Upper lobe of left lung (tissue), 4 donors: ENCODE measurements at regions not wholly inside any gene's neighbourhood (a gene's known extent, or its start where the extent isn't known, plus 50 kb on each side); places are given as distances from the start of the nearest gene placed in this dataset.

Source experiments
- POLR2A ChIP-seq, 4 donors: fragments of 450-650 bp; IDR thresholded peaks; one replicate each; pipeline ENCODE4 v1.5.1; 2016 to 2017; ENCODE audit warnings: antibody characterized with exemption in 4 of 4, mild to moderate bottlenecking in 2 of 4
- TF ChIP-seq, protein P1 (sequence below), 6 experiments: fragments of 450-650 bp in 4 of 6; fragments of 200-600 bp in 2 of 6; sonication (generic) in 2 of 6; IDR thresholded peaks; one replicate each; pipeline ENCODE4 v1.5.1; 2016 to 2019; ENCODE audit warnings: antibody characterized with exemption in 6 of 6

DNA sequence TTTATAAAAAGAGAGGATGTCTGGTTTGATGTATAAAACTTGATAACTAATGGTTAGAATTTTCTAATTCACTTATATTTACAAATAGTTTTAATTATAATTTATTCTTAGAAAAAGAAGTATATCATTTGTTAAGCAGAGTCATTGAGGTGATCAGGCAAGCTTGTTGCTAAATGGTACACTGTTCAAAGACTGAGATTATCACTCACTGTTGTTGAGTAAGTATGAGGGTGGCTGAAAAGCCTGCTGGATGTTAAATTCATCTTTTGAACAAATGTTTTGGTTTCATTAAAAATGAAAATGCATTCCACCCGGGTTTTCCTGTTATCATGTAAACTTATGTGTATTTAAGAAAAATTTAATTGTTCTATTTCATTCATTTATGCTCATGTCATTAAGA lies 451.8 kb downstream of the ADAMTS20 start:
- no peak for TF ChIP-seq POLR2A (IDR thresholded peaks at IDR 0.05)
- TF ChIP-seq, protein P1, sequence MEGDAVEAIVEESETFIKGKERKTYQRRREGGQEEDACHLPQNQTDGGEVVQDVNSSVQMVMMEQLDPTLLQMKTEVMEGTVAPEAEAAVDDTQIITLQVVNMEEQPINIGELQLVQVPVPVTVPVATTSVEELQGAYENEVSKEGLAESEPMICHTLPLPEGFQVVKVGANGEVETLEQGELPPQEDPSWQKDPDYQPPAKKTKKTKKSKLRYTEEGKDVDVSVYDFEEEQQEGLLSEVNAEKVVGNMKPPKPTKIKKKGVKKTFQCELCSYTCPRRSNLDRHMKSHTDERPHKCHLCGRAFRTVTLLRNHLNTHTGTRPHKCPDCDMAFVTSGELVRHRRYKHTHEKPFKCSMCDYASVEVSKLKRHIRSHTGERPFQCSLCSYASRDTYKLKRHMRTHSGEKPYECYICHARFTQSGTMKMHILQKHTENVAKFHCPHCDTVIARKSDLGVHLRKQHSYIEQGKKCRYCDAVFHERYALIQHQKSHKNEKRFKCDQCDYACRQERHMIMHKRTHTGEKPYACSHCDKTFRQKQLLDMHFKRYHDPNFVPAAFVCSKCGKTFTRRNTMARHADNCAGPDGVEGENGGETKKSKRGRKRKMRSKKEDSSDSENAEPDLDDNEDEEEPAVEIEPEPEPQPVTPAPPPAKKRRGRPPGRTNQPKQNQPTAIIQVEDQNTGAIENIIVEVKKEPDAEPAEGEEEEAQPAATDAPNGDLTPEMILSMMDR (IDR thresholded peaks at IDR 0.05), result no peak
